ENCODE measurements at regions not wholly inside any gene's neighbourhood (a gene's known extent, or its start where the extent isn't known, plus 50 kb on each side); places are given as distances from the start of the nearest gene placed in this dataset.

GRCh38 chr5:143491646-143492045, 88.2 kb upstream of the NR3C1 start:
- TF ChIP-seq CTCF (IDR thresholded peaks at IDR 0.05), result no peak
- no peak for TF ChIP-seq POLR2AphosphoS5 (IDR thresholded peaks at IDR 0.05; ENCODE audit: insufficient read depth in 1 of 2, low read depth in 1 of 2)
- TF ChIP-seq POLR2A (IDR thresholded peaks at IDR 0.05), result no peak
- Histone ChIP-seq H3K4me3 (no peak overlapping the region), H3K27ac (no peak overlapping the region), H3K27me3 (no peaks in the 10 kb centered on the region), H3K9me3 (no peaks in the 10 kb centered on the region), H3K36me3 (no peaks in the 10 kb centered on the region), H3K4me1 (peaks cover 24% of the 10 kb centered on the region)
- DNase-seq (ENCODE audit: extremely low spot score in 2 of 2), result no peak
- intact Hi-C loops (cut with DNase I), result no loop called here

- H3K27ac ChIP-seq, result no peak overlapping the region
- intact Hi-C loops (cut with DNase I), result no loop called here
- H3K4me1 ChIP-seq, result no peaks in the 10 kb centered on the region
- no peak overlapping the region for H3K4me3 ChIP-seq
- TF ChIP-seq CTCF (IDR thresholded peaks at IDR 0.05) (no peak), POLR2A (IDR thresholded peaks at IDR 0.05) (no peak), POLR2AphosphoS5 (IDR thresholded peaks at IDR 0.05; ENCODE audit: insufficient read depth in 1 of 2, low read depth in 1 of 2) (no peak)
- DNase-seq (ENCODE audit: extremely low spot score in 2 of 2), result no peak
- H3K36me3 ChIP-seq, result no peaks in the 10 kb centered on the region
- no peaks in the 10 kb centered on the region for H3K27me3 ChIP-seq
- H3K9me3 ChIP-seq, result no peaks in the 10 kb centered on the region
Observed at GRCh38 chr5:143488381-143488780, 84.9 kb upstream of the NR3C1 start.

GRCh38 chr5:143484601-143485000, 81.1 kb upstream of the NR3C1 start:
- no peak for TF ChIP-seq POLR2A (IDR thresholded peaks at IDR 0.05)
- no peak for TF ChIP-seq POLR2AphosphoS5 (IDR thresholded peaks at IDR 0.05; ENCODE audit: insufficient read depth in 1 of 2, low read depth in 1 of 2)
- TF ChIP-seq CTCF (IDR thresholded peaks at IDR 0.05), result no peak
- H3K27me3 ChIP-seq, result no peaks in the 10 kb centered on the region
- H3K4me3 ChIP-seq, result no peak overlapping the region
- no peaks in the 10 kb centered on the region for H3K36me3 ChIP-seq
- intact Hi-C loops (cut with DNase I), result no loop called here
- H3K27ac ChIP-seq, result no peak overlapping the region
- H3K9me3 ChIP-seq, result no peaks in the 10 kb centered on the region
- no peaks in the 10 kb centered on the region for H3K4me1 ChIP-seq
- DNase-seq (ENCODE audit: extremely low spot score in 2 of 2), result no peak

GRCh38 chr5:143481697-143482531, 78.4 kb upstream of the NR3C1 start:
- H3K4me1 ChIP-seq, result no peaks in the 10 kb centered on the region
- no peaks in the 10 kb centered on the region for H3K36me3 ChIP-seq
- intact Hi-C loops (cut with DNase I), result no loop called here
- H3K27ac ChIP-seq, result no peak overlapping the region
- no peaks in the 10 kb centered on the region for H3K9me3 ChIP-seq
- no peaks in the 10 kb centered on the region for H3K27me3 ChIP-seq
- no peak for DNase-seq (ENCODE audit: extremely low spot score in 2 of 2)
- TF ChIP-seq POLR2AphosphoS5 (IDR thresholded peaks at IDR 0.05; ENCODE audit: insufficient read depth in 1 of 2, low read depth in 1 of 2) (no peak), POLR2A (IDR thresholded peaks at IDR 0.05) (no peak), CTCF (IDR thresholded peaks at IDR 0.05) (no peak)
- H3K4me3 ChIP-seq, result no peak overlapping the region

GRCh38 chr5:143480001-143480400, 76.5 kb upstream of the NR3C1 start:
- H3K4me3 ChIP-seq, result no peak overlapping the region
- no peaks in the 10 kb centered on the region for H3K9me3 ChIP-seq
- DNase-seq (ENCODE audit: extremely low spot score in 2 of 2), result no peak
- no peaks in the 10 kb centered on the region for H3K27me3 ChIP-seq
- intact Hi-C loops (cut with DNase I), result no loop called here
- no peaks in the 10 kb centered on the region for H3K4me1 ChIP-seq
- no peak for TF ChIP-seq POLR2AphosphoS5 (IDR thresholded peaks at IDR 0.05; ENCODE audit: insufficient read depth in 1 of 2, low read depth in 1 of 2)
- TF ChIP-seq CTCF (IDR thresholded peaks at IDR 0.05), result no peak
- no peak for TF ChIP-seq POLR2A (IDR thresholded peaks at IDR 0.05)
- no peak overlapping the region for H3K27ac ChIP-seq
- no peaks in the 10 kb centered on the region for H3K36me3 ChIP-seq
